ENCODE measurements at regions not wholly inside any gene's neighbourhood (a gene's known extent, or its start where the extent isn't known, plus 50 kb on each side); places are given as distances from the start of the nearest gene placed in this dataset.

DNA sequence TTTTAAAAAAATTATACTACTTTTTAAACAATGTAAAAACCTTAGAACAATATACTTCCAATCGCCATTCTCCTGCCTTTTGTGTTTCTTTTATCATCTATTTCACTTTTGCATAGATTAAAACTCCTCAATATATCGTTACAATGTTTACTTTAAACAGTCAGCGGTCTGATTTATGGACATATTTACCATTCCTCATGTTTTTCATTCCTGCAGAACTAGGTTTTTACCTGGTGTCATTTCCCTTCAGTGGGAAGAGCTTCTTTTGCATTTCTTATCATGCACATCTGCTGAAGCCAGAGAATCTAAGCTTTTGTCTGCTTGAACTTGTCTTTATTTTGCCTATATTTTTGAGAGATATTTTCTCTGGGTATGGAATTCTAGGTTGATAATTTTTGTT is 277.4 kb upstream of the PLXNA2 start:
- TF ChIP-seq, protein P1, sequence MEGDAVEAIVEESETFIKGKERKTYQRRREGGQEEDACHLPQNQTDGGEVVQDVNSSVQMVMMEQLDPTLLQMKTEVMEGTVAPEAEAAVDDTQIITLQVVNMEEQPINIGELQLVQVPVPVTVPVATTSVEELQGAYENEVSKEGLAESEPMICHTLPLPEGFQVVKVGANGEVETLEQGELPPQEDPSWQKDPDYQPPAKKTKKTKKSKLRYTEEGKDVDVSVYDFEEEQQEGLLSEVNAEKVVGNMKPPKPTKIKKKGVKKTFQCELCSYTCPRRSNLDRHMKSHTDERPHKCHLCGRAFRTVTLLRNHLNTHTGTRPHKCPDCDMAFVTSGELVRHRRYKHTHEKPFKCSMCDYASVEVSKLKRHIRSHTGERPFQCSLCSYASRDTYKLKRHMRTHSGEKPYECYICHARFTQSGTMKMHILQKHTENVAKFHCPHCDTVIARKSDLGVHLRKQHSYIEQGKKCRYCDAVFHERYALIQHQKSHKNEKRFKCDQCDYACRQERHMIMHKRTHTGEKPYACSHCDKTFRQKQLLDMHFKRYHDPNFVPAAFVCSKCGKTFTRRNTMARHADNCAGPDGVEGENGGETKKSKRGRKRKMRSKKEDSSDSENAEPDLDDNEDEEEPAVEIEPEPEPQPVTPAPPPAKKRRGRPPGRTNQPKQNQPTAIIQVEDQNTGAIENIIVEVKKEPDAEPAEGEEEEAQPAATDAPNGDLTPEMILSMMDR (IDR thresholded peaks at IDR 0.05) = no peak
- no peak for TF ChIP-seq EP300 (IDR thresholded peaks at IDR 0.05)

Data from sigmoid colon (tissue), 4 donors.